AML-193 (cell line): ENCODE measurements at regions not wholly inside any gene's neighbourhood (a gene's known extent, or its start where the extent isn't known, plus 50 kb on each side); places are given as distances from the start of the nearest gene placed in this dataset.

Source experiments
- DNase-seq, 2 experiments: peaks; one replicate each; lab custom pipeline; 2025; lab: John Stamatoyannopoulos, UW

- DNase-seq, result no peak
These were observed 1254.6 kb upstream of the CELF2 start for GRCh38 chr10:9762966-9763656.

- no peak for DNase-seq
These were observed 1250.9 kb upstream of the CELF2 start for GRCh38 chr10:9766762-9767161.

GRCh38 chr10:9781666-9782065, 1236.0 kb upstream of the CELF2 start:
- no peak for DNase-seq

- no peak for DNase-seq
These were observed 1231.6 kb upstream of the CELF2 start for GRCh38 chr10:9786101-9786500.

- DNase-seq, result no peak
These were observed 1231.1 kb upstream of the CELF2 start for GRCh38 chr10:9786576-9786975.

- no peak for DNase-seq
These were observed 1227.7 kb upstream of the CELF2 start for GRCh38 chr10:9789996-9790395.

GRCh38 chr10:9792181-9792580, 1225.5 kb upstream of the CELF2 start:
- no peak for DNase-seq

- no peak for DNase-seq
These were observed 1221.1 kb upstream of the CELF2 start for GRCh38 chr10:9796564-9796963.

GRCh38 chr10:9800011-9800410, 1217.7 kb upstream of the CELF2 start:
- no peak for DNase-seq

GRCh38 chr10:9800571-9800970, 1217.1 kb upstream of the CELF2 start:
- DNase-seq, result no peak

- no peak for DNase-seq
These were observed 1209.8 kb upstream of the CELF2 start for GRCh38 chr10:9807846-9808245.

GRCh38 chr10:9811601-9812000, 1206.1 kb upstream of the CELF2 start:
- no peak for DNase-seq

GRCh38 chr10:9814285-9814864, 1203.3 kb upstream of the CELF2 start:
- DNase-seq, result no peak

GRCh38 chr10:9819756-9820494, 1197.7 kb upstream of the CELF2 start:
- no peak for DNase-seq

GRCh38 chr10:9823268-9823930, 1194.3 kb upstream of the CELF2 start:
- no peak for DNase-seq

GRCh38 chr10:9824631-9825071, 1193.0 kb upstream of the CELF2 start:
- no peak for DNase-seq

GRCh38 chr10:9825491-9826018, 1192.1 kb upstream of the CELF2 start:
- no peak for DNase-seq

- no peak for DNase-seq
These were observed 1189.6 kb upstream of the CELF2 start for GRCh38 chr10:9828110-9828509.

- no peak for DNase-seq
These were observed 1183.7 kb upstream of the CELF2 start for GRCh38 chr10:9833942-9834341.

- DNase-seq, result no peak
These were observed 1183.2 kb upstream of the CELF2 start for GRCh38 chr10:9834434-9834833.

- no peak for DNase-seq
These were observed 1172.6 kb upstream of the CELF2 start for GRCh38 chr10:9845075-9845474.

- no peak for DNase-seq
These were observed 1169.4 kb upstream of the CELF2 start for GRCh38 chr10:9848278-9848677.
